RWPE2 (cell line): ENCODE measurements at regions not wholly inside any gene's neighbourhood (a gene's known extent, or its start where the extent isn't known, plus 50 kb on each side); places are given as distances from the start of the nearest gene placed in this dataset.

Experiments
- ATAC-seq: fragments of 200-7000 bp; cut with Tn5 transposase; 3 replicates; pipeline ENCODE4 v1.9.1; 2021; ENCODE audit warnings: low read depth
- DNase-seq: peaks from one replicate; pipeline ENCODE4 v3.0.0-alpha.2; 2020; ENCODE audit warnings: low spot score
- H3K27ac ChIP-seq: fragments of 450-650 bp; 2 replicates; pipeline ENCODE4 v1.5.1; 2017; ENCODE audit warnings: mild to moderate bottlenecking; ENCODE audit not compliant: poor library complexity, severe bottlenecking
- H3K27me3 ChIP-seq: fragments of 250-450 bp; sonication (Bioruptor Pico); 2 replicates; pipeline ENCODE4 v1.5.1; 2021; ENCODE audit warnings: mild to moderate bottlenecking, moderate library complexity; ENCODE audit not compliant: insufficient read depth, poor library complexity, severe bottlenecking
- H3K36me3 ChIP-seq: fragments of 250-450 bp; sonication (Bioruptor Pico); 2 replicates; pipeline ENCODE4 v1.5.1; 2020; ENCODE audit warnings: low read depth, mild to moderate bottlenecking, moderate library complexity
- H3K4me1 ChIP-seq: fragments of 250-450 bp; sonication (Bioruptor Pico); 2 replicates; pipeline ENCODE4 v1.5.1; 2021; ENCODE audit warnings: mild to moderate bottlenecking, moderate library complexity; ENCODE audit not compliant: insufficient read depth, poor library complexity, severe bottlenecking
- H3K4me3 ChIP-seq: fragments of 250-450 bp; sonication (Bioruptor Pico); 2 replicates; pipeline ENCODE4 v1.5.1; 2021; ENCODE audit warnings: mild to moderate bottlenecking, moderate library complexity; ENCODE audit not compliant: severe bottlenecking
- H3K9me3 ChIP-seq: fragments of 250-450 bp; sonication (Bioruptor Pico); 2 replicates; pipeline ENCODE4 v1.5.1; 2021; ENCODE audit warnings: mild to moderate bottlenecking, moderate library complexity; ENCODE audit not compliant: severe bottlenecking
- TF ChIP-seq, protein P1 (sequence below): fragments of 450-650 bp; IDR thresholded peaks from one replicate; pipeline ENCODE4 v1.5.1; 2017; ENCODE audit warnings: mild to moderate bottlenecking, moderate library complexity; ENCODE audit not compliant: poor library complexity, severe bottlenecking

DNA sequence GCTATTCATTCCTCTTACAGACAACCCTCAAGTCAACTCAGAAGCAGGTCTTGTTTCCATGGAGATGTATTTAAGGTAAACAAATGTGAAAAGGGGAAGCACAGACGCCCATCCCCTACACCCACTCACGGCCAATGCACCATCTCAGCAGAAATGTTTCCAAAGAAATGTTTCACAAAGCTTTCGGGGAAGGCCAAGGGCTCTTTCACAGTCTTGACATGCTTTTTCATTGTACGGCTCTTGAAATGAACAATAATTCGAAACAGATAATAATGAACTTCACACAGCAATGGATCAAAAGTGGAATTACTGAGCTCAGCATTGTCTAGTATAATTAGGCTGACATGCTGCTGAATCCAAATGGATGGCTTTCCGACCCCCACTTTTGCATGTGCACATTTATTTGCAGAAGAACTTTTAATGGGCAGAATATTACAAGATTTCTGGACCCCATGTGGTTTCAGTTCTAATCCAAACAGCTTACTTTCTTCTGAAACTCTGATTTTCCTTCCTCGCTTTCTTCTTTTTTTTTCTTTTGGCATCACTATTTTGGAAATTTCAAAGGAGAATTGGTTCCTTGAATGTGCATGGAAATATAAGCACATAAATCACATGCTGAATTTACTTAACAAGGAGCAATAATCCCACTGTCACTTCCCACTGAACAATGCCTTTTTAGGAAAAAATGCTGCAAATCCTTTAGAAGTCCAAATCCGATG is 160.9 kb downstream of the SMIM20 start:
- H3K4me1 ChIP-seq, result peaks cover 18% of the 10 kb centered on the region
- H3K27me3 ChIP-seq, result no peaks in the 10 kb centered on the region
- ATAC-seq (no peak), DNase-seq (no peak)
- H3K9me3 ChIP-seq, result no peaks in the 10 kb centered on the region
- H3K4me3 ChIP-seq, result no peak overlapping the region
- H3K27ac ChIP-seq, result peak overlapping the region; percentile 24
- no peaks in the 10 kb centered on the region for H3K36me3 ChIP-seq
- TF ChIP-seq, protein P1, sequence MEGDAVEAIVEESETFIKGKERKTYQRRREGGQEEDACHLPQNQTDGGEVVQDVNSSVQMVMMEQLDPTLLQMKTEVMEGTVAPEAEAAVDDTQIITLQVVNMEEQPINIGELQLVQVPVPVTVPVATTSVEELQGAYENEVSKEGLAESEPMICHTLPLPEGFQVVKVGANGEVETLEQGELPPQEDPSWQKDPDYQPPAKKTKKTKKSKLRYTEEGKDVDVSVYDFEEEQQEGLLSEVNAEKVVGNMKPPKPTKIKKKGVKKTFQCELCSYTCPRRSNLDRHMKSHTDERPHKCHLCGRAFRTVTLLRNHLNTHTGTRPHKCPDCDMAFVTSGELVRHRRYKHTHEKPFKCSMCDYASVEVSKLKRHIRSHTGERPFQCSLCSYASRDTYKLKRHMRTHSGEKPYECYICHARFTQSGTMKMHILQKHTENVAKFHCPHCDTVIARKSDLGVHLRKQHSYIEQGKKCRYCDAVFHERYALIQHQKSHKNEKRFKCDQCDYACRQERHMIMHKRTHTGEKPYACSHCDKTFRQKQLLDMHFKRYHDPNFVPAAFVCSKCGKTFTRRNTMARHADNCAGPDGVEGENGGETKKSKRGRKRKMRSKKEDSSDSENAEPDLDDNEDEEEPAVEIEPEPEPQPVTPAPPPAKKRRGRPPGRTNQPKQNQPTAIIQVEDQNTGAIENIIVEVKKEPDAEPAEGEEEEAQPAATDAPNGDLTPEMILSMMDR, result no peak

DNA sequence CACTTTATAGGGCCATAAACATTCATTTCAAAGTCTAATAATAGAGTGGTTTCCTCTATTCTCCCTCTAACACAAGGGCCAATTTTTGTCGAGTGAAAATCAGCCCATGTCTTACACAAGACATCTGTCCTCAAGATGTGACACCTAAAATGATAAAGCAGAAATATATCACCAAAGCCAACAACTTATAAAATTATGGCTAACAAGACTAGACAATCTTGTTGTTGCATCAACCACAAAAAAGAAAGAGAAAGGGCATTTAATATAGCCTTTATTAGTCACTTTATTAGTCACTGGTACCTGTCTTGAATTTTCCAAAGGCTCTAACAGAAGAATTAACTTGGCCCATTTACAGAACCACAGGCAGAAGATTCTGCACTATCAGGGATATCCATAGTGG is 161.6 kb downstream of the SMIM20 start:
- H3K36me3 ChIP-seq, result no peaks in the 10 kb centered on the region
- ATAC-seq (peak; percentile 76), DNase-seq (no peak)
- peak overlapping the region; percentile 24 for H3K27ac ChIP-seq
- no peaks in the 10 kb centered on the region for H3K9me3 ChIP-seq
- peaks cover 18% of the 10 kb centered on the region for H3K4me1 ChIP-seq
- no peaks in the 10 kb centered on the region for H3K27me3 ChIP-seq
- no peak overlapping the region for H3K4me3 ChIP-seq
- TF ChIP-seq, protein P1, result no peak

DNA sequence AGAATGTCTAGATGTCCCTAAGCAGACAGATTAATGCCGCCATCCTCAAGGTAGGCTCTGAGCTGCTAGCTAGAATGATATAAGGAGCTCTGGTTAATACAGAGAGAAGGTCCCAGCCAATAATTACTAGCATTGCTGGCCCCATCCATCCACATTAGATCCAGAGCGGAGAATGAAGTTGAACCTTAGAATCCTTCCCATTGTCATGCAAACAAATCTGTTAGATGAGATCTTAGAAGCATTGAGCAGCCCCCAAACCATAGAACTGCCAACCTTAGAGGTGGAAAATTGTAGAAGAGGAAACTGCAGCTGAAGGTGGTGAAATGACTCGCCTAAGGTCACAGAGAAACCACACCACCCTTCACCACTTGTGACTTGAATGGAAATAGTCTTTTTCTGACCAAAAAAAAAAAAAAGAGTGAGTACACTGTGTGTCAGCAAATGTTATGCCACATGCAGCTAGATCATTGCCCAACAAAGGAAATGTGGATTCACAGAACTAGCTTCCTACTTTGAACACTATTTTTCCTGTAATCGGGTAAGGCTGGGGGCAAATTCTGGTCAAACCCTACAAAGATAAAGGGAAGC is 162.1 kb downstream of the SMIM20 start:
- Histone ChIP-seq H3K27ac (peak overlapping the region; percentile 24), H3K27me3 (no peaks in the 10 kb centered on the region), H3K4me1 (peaks cover 18% of the 10 kb centered on the region), H3K4me3 (no peak overlapping the region), H3K36me3 (no peaks in the 10 kb centered on the region), H3K9me3 (no peaks in the 10 kb centered on the region)
- ATAC-seq, result peak; percentile 62
- TF ChIP-seq, protein P1, result no peak
- DNase-seq, result no peak

DNA sequence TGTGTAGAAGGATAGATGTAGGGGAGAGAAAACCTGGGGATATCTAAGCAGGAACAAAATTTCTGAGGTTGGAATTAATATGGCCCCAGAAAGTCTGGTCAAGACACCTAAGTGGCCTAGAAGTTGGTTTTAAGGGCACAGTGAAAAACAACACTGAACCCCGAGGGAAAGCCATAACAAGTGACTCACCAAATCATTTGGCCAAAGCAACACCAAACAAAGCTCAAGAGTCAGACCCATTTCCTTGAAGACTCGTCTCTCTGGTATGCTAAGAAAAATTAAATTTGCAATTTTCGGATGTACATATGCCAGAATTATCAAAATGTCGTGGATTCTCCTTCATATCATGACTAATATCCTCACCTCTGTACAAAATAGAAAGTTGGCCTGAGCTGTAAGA is 162.9 kb downstream of the SMIM20 start:
- no peaks in the 10 kb centered on the region for H3K36me3 ChIP-seq
- peak overlapping the region; percentile 24 for H3K27ac ChIP-seq
- no peaks in the 10 kb centered on the region for H3K9me3 ChIP-seq
- peaks cover 18% of the 10 kb centered on the region for H3K4me1 ChIP-seq
- ATAC-seq (no peak; the same call in 2 of the 3 replicates), DNase-seq (no peak)
- H3K27me3 ChIP-seq, result no peaks in the 10 kb centered on the region
- TF ChIP-seq, protein P1, result no peak
- no peak overlapping the region for H3K4me3 ChIP-seq

DNA sequence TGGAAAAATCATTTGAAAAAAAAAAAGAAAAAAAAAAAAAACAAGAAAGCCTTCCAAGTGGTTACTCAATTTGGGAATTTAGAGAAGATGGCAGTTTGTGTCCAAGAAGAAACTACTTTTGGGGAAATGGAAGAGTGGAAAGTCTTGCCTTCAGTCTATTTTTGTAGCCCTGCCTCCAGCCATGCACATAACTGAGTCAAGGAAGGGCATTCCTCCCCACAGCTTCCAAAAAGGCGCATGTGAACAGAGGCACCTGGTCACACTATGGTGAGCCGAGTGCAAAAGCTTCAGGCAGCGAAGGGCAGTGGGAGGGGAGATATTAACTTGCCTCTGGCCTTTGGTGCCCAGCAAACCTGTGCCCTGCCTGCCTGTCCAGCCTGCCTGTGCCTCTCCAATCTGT is 163.7 kb downstream of the SMIM20 start:
- H3K4me1 ChIP-seq, result peaks cover 18% of the 10 kb centered on the region
- H3K27me3 ChIP-seq, result no peaks in the 10 kb centered on the region
- DNase-seq (no peak), ATAC-seq (no peak)
- TF ChIP-seq, protein P1, result no peak
- no peaks in the 10 kb centered on the region for H3K36me3 ChIP-seq
- H3K9me3 ChIP-seq, result no peaks in the 10 kb centered on the region
- no peak overlapping the region for H3K4me3 ChIP-seq
- H3K27ac ChIP-seq, result peak overlapping the region; percentile 24
